Neural progenitor cell (in vitro differentiated cells): ENCODE measurements at regions not wholly inside any gene's neighbourhood (a gene's known extent, or its start where the extent isn't known, plus 50 kb on each side); places are given as distances from the start of the nearest gene placed in this dataset.

Experiments used
- DNase-seq: peaks from one replicate; pipeline ENCODE4 v3.0.0-alpha.2; 2016; ENCODE audit warnings: low spot score
- H2AFZ ChIP-seq: fragments of 200-600 bp; sonication (generic); replicated peaks from 2 replicates; pipeline ENCODE4 v1.6.1; 2016; ENCODE audit warnings: antibody characterized with exemption
- H3F3A ChIP-seq: fragments of 200-600 bp; sonication (generic); 2 replicates; pipeline ENCODE4 v1.6.1; 2016; ENCODE audit warnings: antibody characterized with exemption, low read depth
- H3K27ac ChIP-seq: fragments of 200-600 bp; sonication (generic); 2 replicates; pipeline ENCODE4 v1.5.1; 2016; ENCODE audit warnings: mild to moderate bottlenecking
- H3K27me3 ChIP-seq: fragments of 200-600 bp; sonication (generic); 2 replicates; pipeline ENCODE4 v1.6.1; 2016; ENCODE audit warnings: mild to moderate bottlenecking, moderate library complexity
- H3K36me3 ChIP-seq: fragments of 200-600 bp; sonication (generic); 2 replicates; pipeline ENCODE4 v1.5.1; 2016
- H3K4me1 ChIP-seq: fragments of 200-600 bp; sonication (generic); 2 replicates; pipeline ENCODE4 v1.6.1; 2016; ENCODE audit warnings: mixed run types
- H3K4me2 ChIP-seq: fragments of 200-600 bp; sonication (generic); 2 replicates; pipeline ENCODE4 v1.6.1; 2016
- H3K4me3 ChIP-seq: fragments of 200-600 bp; sonication (generic); 2 replicates; pipeline ENCODE4 v1.5.1; 2016
- H3K79me2 ChIP-seq: fragments of 200-600 bp; sonication (generic); 2 replicates; pipeline ENCODE4 v1.6.1; 2016; ENCODE audit warnings: low read depth
- H3K9ac ChIP-seq: fragments of 200-600 bp; sonication (generic); 2 replicates; pipeline ENCODE4 v1.6.1; 2016
- H3K9me3 ChIP-seq: fragments of 200-600 bp; sonication (generic); 2 replicates; pipeline ENCODE4 v1.5.1; 2016; ENCODE audit warnings: low read depth
- H4K20me1 ChIP-seq: fragments of 200-600 bp; sonication (generic); 2 replicates; pipeline ENCODE4 v1.6.1; 2016; ENCODE audit warnings: low read depth
- H3K27ac Mint-ChIP-seq: 3 replicates; pipeline ENCODE4 v1.8.0; 2021; ENCODE audit warnings: mixed read lengths
- H3K27me3 Mint-ChIP-seq: 2 replicates; pipeline ENCODE4 v1.8.0; 2022; ENCODE audit warnings: low read depth, mild to moderate bottlenecking, inconsistent platforms, moderate library complexity, mixed read lengths; ENCODE audit not compliant: insufficient read depth
- H3K36me3 Mint-ChIP-seq: 3 replicates; pipeline ENCODE4 v1.8.0; 2021; ENCODE audit warnings: mixed read lengths
- H3K4me1 Mint-ChIP-seq: 3 replicates; pipeline ENCODE4 v1.8.0; 2021; ENCODE audit warnings: mixed read lengths
- H3K4me3 Mint-ChIP-seq: 3 replicates; pipeline ENCODE4 v1.8.0; 2021; ENCODE audit warnings: mild to moderate bottlenecking, moderate library complexity, mixed read lengths
- H3K9me3 Mint-ChIP-seq: 3 replicates; pipeline ENCODE4 v1.8.0; 2020; ENCODE audit warnings: mixed read lengths
- CTCF ChIP-seq: fragments of 200-600 bp; sonication (generic); IDR thresholded peaks from 2 replicates; pipeline ENCODE4 v1.5.1; 2017; ENCODE audit warnings: antibody characterized with exemption, mild to moderate bottlenecking
- EZH2 ChIP-seq: fragments of 200-600 bp; sonication (generic); IDR thresholded peaks from 2 replicates; pipeline ENCODE4 v1.6.1; 2017; ENCODE audit warnings: antibody characterized with exemption, mild to moderate bottlenecking, moderate library complexity
- EZH2phosphoT487 ChIP-seq: fragments of 200-600 bp; sonication (generic); IDR thresholded peaks from 2 replicates; pipeline ENCODE4 v1.6.1; 2017; ENCODE audit warnings: antibody characterized with exemption

GRCh38 chr15:31158858-31159569 is 57.5 kb upstream of the TRPM1 start:
- Histone ChIP-seq H3F3A (no peaks in the 10 kb centered on the region), H3K79me2 (no peaks in the 10 kb centered on the region), H3K4me2 (no peak overlapping the region), H3K4me3 (no peak overlapping the region), H3K27ac (no peak overlapping the region), H3K27me3 (peaks cover 18% of the 10 kb centered on the region), H3K9me3 (no peaks in the 10 kb centered on the region), H3K9ac (no peak overlapping the region), H3K4me1 (no peaks in the 10 kb centered on the region), H4K20me1 (no peaks in the 10 kb centered on the region), H3K36me3 (no peaks in the 10 kb centered on the region), H2AFZ (no peak overlapping the region)
- H3K4me3 Mint-ChIP-seq: no peak overlapping the region
- H3K27ac Mint-ChIP-seq: no peak overlapping the region
- H3K9me3 Mint-ChIP-seq: no peaks in the 10 kb centered on the region
- TF ChIP-seq CTCF: no peak
- TF ChIP-seq EZH2: no peak
- no peak for TF ChIP-seq EZH2phosphoT487
- H3K36me3 Mint-ChIP-seq: no peaks in the 10 kb centered on the region
- no peak for DNase-seq
- peaks cover 30% of the 10 kb centered on the region for H3K4me1 Mint-ChIP-seq
- H3K27me3 Mint-ChIP-seq: peaks cover 4% of the 10 kb centered on the region

GRCh38 chr15:31159837-31160236 is 58.3 kb upstream of the TRPM1 start:
- no peak for DNase-seq
- TF ChIP-seq EZH2phosphoT487 (no peak), EZH2 (no peak), CTCF (no peak)
- no peaks in the 10 kb centered on the region for H3F3A ChIP-seq
- no peak overlapping the region for H3K4me2 ChIP-seq
- Mint-ChIP-seq H3K4me3 (no peak overlapping the region), H3K4me1 (peaks cover 30% of the 10 kb centered on the region), H3K27ac (no peak overlapping the region), H3K36me3 (no peaks in the 10 kb centered on the region), H3K27me3 (peaks cover 3% of the 10 kb centered on the region), H3K9me3 (no peaks in the 10 kb centered on the region)
- no peaks in the 10 kb centered on the region for H4K20me1 ChIP-seq
- no peaks in the 10 kb centered on the region for H3K4me1 ChIP-seq
- H3K36me3 ChIP-seq: no peaks in the 10 kb centered on the region
- H3K27ac ChIP-seq: no peak overlapping the region
- no peak overlapping the region for H3K4me3 ChIP-seq
- H3K79me2 ChIP-seq: no peaks in the 10 kb centered on the region
- no peak overlapping the region for H3K9ac ChIP-seq
- H3K9me3 ChIP-seq: no peaks in the 10 kb centered on the region
- H3K27me3 ChIP-seq: peaks cover 10% of the 10 kb centered on the region
- H2AFZ ChIP-seq: no peak overlapping the region

- H2AFZ ChIP-seq: no peak overlapping the region
- H3K36me3 ChIP-seq: no peaks in the 10 kb centered on the region
- no peak for TF ChIP-seq EZH2
- no peak for TF ChIP-seq EZH2phosphoT487
- no peak for TF ChIP-seq CTCF
- H3K27ac ChIP-seq: no peak overlapping the region
- H3K9me3 Mint-ChIP-seq: no peaks in the 10 kb centered on the region
- H3K9ac ChIP-seq: no peak overlapping the region
- peaks cover 5% of the 10 kb centered on the region for H3K27me3 ChIP-seq
- no peak overlapping the region for H3K4me3 ChIP-seq
- no peak overlapping the region for H3K27ac Mint-ChIP-seq
- no peaks in the 10 kb centered on the region for H3K36me3 Mint-ChIP-seq
- no peaks in the 10 kb centered on the region for H3K4me1 ChIP-seq
- H3K4me3 Mint-ChIP-seq: peak overlapping the region; percentile 14
- H3K27me3 Mint-ChIP-seq: peaks cover 2% of the 10 kb centered on the region
- peaks cover 30% of the 10 kb centered on the region for H3K4me1 Mint-ChIP-seq
- no peak for DNase-seq
- no peaks in the 10 kb centered on the region for H4K20me1 ChIP-seq
- no peak overlapping the region for H3K4me2 ChIP-seq
- H3K9me3 ChIP-seq: no peaks in the 10 kb centered on the region
- H3F3A ChIP-seq: no peaks in the 10 kb centered on the region
- H3K79me2 ChIP-seq: no peaks in the 10 kb centered on the region
These were observed 58.8 kb upstream of the TRPM1 start for GRCh38 chr15:31160297-31160696.
